Middle frontal gyrus (tissue), 1 donor: ENCODE measurements at regions not wholly inside any gene's neighbourhood (a gene's known extent, or its start where the extent isn't known, plus 50 kb on each side); places are given as distances from the start of the nearest gene placed in this dataset.

Source experiments
- DNase-seq: peaks from one replicate; pipeline ENCODE4 v3.0.0-alpha.2; 2015; ENCODE audit warnings: low spot score; ENCODE audit errors: extremely low spot score

GRCh38 chr7:32266932-32267475 is 196.8 kb upstream of the PDE1C start:
- DNase-seq = no peak

DNA sequence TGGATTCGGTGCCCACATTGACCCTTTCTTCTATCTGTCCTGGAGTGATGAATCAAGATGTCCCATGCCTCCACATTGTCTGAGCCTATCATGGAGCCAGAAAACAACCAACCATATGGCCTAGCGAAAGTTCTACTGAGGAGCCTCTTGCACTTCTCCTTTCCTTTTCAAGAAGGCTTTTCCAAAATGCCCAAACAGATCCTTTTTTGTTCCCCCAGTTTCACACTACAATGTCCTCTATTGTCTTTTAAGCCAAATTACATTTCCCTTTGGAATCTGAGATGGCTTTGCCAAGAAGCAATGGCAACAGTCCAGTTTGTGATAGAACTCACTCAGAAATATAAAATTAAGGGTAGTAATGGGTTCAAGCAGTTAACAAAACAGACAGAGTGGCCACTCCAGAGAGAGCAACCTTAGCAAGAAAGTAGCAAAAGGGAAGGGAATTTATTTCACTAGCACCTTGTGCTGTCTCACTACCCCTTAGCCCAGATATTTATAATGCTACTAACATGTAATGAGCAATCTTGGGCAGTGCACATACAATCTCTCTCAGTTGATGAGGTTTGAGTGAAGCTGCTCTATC is 194.6 kb upstream of the PDE1C start:
- DNase-seq = no peak

- no peak for DNase-seq
Observed at GRCh38 chr7:32263611-32264010, 193.4 kb upstream of the PDE1C start.

DNA sequence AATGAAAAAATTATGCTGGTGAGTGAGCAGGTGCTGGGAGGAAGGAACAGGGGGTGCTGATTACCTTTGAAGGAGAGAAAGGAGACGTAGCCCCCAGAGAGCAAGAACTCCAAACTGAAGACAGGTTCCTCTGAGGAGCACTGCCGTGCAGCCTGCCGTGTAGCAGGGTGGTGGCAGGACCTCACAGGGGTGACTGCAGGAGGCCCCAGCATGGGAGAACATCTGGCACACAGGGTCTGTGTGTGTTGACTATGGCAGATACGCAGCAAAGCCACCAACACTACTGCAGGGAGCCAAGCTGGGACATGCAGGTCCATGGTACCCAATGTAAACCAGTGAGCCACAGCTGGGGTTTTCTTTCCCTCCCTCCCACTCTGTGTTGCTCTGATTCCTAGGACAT is 192.1 kb upstream of the PDE1C start:
- DNase-seq = no peak

DNA sequence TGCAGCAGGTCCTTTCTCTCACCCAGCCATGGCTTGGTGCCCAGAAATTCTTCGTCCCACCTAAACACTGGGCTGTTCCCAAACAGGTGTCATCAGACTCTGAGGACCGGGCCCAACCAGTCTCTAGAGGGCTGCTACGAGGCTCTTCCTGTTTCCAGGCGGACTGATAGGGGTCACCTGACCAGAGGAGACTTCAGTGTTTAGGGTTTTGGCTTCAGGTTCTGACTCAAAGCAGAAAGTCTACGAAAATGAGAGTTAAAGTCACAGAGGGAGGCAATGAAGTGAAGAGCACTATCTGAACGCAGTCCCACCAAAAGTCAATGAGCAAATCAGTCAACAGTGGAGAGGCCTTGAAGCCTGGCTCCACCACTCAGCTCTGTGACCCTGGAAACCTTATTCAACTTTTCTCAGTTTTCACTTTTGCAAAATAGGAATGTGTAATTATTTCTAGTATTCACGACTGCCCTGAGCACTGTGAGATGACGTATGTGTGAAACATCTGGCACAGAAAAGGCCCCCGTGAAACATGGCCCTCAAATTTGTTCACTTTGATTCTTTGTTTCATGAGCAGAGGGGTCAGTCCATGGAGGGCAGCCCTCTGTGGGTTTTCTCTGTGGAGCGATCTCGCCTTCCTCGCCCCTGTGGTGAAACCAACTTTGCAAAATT is 189.9 kb upstream of the PDE1C start:
- no peak for DNase-seq

GRCh38 chr7:32258265-32258664 is 188.1 kb upstream of the PDE1C start:
- no peak for DNase-seq

DNA sequence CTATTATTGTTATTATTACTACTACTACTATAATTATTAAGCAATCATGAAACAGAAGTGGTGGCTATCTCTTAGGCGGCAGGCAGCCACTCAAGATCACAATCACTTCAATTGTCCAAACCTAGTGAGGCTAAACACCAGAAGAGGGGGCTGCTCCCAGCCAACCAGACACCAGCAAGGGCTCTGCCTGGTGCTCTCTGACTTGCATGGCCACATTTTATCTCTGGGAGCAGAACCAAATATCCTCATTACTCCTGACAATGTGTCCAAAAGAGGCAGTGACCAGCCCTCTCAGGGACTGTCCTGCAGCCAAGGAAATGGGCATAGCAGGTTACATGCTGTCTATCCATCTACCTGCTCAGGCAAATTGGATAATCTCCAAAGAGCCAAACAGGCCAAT is 187.4 kb upstream of the PDE1C start:
- no peak for DNase-seq

DNA sequence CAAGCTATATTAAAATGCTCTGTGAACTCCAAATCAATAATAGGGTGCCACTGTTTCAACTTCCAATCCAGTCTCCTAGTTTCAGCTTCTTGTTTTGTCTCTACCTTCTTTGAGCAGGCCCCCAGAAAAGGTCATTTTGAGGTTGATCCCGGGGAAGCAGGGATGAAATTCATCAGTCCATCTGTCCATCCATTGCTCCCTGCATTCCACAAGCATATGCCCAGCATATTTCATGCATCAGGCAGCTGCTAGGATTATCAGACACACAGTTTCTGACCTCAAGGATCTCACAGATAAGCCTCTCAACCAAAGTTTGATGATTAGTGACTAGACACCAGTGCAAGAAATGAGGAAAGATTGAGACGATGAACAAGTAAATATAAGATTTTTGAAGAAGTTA is 186.6 kb upstream of the PDE1C start:
- no peak for DNase-seq

- no peak for DNase-seq
Observed at GRCh38 chr7:32256376-32256775, 186.2 kb upstream of the PDE1C start.

DNA sequence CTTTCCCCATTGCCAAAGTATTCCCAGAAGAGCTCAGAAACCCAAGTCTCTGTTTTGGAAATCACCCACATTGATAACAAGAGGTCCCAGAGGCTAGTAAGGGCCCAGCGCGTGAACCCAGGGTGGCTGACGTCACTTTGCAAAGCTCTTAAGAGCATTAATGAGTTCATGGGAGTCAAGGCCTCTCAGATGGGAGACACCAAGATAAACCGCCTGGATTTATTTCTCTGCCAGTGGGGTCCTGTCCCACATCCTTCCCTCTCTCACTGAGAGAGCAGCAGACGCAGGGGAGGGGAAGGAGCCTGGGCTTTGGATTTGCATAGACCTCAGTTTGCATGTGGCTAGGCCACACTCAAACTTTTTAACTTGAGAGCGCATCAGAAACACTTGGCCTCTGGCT is 184.8 kb upstream of the PDE1C start:
- no peak for DNase-seq

DNA sequence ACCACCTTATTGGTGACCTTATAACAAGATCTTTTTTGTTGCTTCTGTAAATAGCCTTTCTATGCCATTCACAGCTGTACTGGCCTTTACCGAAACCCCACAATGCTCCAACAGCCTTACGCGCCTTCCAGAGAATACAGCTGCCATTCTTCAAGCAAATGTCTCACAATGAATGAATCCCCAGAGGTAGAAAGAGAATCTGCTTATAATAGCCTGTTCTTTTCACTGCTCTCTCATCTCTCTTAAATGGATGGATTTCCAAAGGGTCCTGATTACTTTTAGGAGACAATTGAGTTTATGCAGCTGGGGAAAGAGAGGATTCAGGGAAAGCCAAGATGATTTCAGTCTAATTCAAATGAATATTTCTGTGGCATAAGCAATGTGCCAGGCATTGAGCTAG is 183.1 kb upstream of the PDE1C start:
- DNase-seq = no peak

DNA sequence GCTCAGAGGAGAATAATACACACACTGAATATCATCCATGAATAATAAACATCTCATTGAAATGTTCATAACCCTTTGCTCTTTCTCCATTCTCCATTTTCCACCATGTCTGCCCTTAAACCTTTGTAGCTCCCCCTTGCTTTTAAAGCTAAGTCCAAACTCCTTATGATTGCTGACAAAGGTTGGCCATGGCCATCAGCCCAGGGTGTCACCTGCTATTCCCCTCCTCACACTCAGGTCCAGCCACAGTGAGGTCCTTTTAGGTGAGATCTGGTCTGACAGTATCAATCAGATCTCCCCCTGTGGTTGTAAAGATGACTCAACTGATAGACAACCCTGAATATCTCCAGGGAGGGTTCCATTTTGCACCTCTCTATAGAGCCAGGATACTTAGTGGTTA is 181.5 kb upstream of the PDE1C start:
- DNase-seq = no peak

DNA sequence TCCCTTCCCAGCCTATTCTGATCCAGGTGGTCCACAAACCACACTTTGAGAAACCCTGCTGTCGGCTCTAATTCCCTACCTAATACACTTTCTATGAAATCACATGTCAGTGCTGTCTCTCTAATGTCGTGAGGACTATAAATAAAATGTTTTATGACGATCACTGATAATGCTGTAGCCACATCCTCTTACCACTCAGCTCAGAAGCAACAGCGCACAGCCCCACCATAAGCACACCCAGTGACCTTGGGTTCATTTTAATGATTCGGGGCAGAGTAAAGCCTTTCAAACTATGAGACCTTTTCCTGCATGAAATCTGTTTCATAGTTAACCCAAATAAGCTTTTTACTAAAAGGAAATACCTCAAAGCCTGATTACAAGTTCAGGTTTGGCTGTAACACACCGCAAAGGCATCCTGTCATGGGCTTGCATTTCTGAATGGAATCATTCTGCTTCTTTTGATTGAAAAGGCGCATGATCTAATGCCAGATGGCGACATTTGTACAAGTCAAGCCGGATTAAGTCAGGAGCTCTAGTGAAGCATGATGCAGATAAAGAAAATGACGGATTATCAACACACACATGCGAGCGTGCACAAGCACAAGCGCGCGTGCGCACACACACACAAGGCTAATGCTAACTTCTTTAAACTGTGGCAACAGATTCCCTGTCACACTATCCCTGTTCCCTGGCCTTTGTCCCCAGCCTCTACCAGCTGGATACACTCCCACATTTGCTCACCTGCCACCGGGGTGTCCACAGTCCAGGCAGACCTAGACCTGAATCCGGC is 180.5 kb upstream of the PDE1C start:
- no peak for DNase-seq

DNA sequence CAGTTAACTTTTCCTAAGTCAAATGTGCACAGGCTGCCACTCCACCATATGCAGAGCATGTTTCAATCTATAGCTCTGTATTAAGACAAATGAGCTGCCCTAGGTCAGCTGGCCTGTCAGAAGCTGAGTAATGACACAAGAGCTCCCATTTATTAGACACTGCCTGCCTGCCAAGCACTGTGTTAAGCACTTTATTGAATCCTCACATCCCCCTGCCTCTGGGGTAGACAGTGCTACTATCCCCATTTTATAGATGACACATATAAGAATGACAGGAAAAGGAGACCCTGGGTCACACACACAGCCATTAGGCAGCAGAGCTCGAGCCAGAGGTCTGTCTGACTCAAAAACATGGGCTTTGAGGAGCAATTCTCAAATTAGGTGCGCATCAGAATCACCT is 179.8 kb upstream of the PDE1C start:
- no peak for DNase-seq

- DNase-seq = no peak
Observed at GRCh38 chr7:32248522-32248921, 178.3 kb upstream of the PDE1C start.

DNA sequence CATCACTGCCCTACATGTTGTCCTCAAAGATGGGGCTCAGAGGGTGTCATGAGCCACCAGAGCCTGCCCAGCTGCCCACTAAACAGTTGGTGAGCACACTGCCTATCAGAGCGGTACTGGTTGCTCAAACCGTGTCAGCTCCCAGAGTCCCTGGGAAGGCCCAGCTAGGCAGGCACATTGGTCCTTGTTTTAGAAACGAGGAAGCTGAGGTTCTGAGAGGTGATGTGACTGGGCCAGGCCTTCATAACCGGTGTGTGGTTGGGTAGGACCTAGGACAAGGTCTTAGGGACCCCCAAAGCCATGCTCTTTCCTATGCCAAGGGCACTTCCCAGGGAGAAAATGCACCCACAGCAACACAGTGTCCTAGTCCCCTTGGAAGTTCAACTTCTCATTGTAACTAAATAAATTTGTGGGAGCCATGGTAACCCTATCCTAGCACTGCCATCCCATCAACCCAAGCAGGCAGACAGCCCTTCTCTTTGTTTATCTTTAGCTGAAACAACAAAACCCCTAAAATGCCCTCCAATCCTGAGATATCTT is 174.7 kb upstream of the PDE1C start:
- no peak for DNase-seq

- no peak for DNase-seq
Observed at GRCh38 chr7:32243687-32244290, 173.6 kb upstream of the PDE1C start.

- DNase-seq = no peak
Observed at GRCh38 chr7:32242436-32242835, 172.2 kb upstream of the PDE1C start.

DNA sequence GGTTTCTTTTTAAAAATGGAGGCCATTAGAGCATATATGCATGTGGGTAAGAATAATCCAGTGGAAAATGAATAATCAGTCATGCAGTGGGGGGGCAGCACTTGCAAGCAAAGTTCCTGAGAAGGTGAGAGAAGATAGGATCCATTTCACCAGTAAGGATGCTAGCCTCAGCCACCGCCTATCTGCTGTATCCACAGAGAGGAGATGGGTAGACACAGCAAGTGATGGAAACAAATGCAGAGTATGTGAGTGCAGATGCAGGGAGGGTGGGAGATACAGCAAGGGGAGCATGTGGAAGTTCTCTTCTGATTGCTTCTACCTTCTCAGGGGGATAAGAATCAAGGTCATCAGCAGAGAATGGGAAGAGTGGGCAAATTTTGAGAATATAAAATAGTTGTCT is 171.4 kb upstream of the PDE1C start:
- no peak for DNase-seq

DNA sequence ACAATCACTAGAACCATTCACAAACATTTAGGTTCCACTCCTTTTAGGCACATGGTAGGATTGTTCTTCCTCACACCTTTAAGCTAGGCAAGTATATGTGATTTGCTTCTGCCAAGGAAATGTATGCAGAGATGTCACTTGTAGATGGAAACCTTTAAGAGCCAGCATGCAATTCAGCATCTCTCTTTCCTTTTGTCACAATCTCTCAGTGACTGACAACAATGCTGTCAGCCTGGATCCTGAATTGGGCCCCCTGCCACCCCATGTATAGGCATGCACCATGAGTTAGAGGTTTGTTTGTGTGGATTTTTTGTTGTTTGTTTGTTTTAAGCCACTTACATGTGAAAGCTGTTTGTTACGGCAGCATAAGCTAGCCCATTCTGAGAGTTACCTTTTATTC is 169.6 kb upstream of the PDE1C start:
- no peak for DNase-seq

DNA sequence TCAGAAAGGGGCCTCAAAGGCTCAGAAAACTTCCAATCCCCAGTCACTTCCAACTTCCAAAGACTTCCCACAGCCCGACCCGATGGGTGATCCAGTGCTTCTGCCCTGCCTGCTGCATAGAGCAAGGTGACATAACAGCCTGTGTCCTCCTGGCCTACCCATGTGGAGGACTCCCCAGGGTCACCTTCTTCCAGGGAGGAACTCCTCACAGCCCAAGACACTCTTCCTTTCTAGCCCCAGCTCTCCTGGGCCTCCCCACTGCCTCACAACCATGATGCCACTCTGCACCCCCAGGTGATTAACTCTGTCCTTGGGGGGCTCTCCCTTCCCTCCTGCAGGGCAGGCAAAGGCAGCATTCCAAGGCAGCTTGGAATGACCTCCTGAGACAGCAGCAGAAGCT is 158.4 kb upstream of the PDE1C start:
- DNase-seq = no peak

GRCh38 chr7:32227746-32228145 is 157.5 kb upstream of the PDE1C start:
- DNase-seq = no peak
